HFF-Myc (cell line): ENCODE measurements at regions not wholly inside any gene's neighbourhood (a gene's known extent, or its start where the extent isn't known, plus 50 kb on each side); places are given as distances from the start of the nearest gene placed in this dataset.

ENCODE experiments used
- DNase-seq: peaks from one replicate; pipeline ENCODE4 v3.0.0-alpha.2; 2011; ENCODE audit warnings: low read depth; ENCODE audit errors: extremely low read depth
- H3K4me3 ChIP-seq: replicated peaks from 2 replicates; pipeline ENCODE4 v1.5.1; 2011; ENCODE audit warnings: low read depth, mild to moderate bottlenecking, control low read depth, low read length
- CTCF ChIP-seq: IDR thresholded peaks from 2 replicates; pipeline ENCODE4 v1.5.1; 2012; ENCODE audit warnings: mild to moderate bottlenecking, low read depth, low read length, control low read depth; ENCODE audit errors: missing control alignments

GRCh38 chr7:108723381-108723814 lies 153.7 kb downstream of the DNAJB9 start:
- TF ChIP-seq CTCF = no peak
- DNase-seq = no peak
- H3K4me3 ChIP-seq = no peak overlapping the region

GRCh38 chr7:108724251-108725100 lies 154.8 kb downstream of the DNAJB9 start:
- no peak for DNase-seq
- H3K4me3 ChIP-seq = no peak overlapping the region
- TF ChIP-seq CTCF = no peak

- DNase-seq = no peak
- no peak overlapping the region for H3K4me3 ChIP-seq
- TF ChIP-seq CTCF = no peak
These were observed 166.1 kb downstream of the DNAJB9 start for GRCh38 chr7:108735814-108736213.

- TF ChIP-seq CTCF = no peak
- no peak for DNase-seq
- no peak overlapping the region for H3K4me3 ChIP-seq
These were observed 166.7 kb downstream of the DNAJB9 start for GRCh38 chr7:108736221-108736891.

- no peak overlapping the region for H3K4me3 ChIP-seq
- TF ChIP-seq CTCF = no peak
- DNase-seq = no peak
These were observed 201.5 kb downstream of the DNAJB9 start for GRCh38 chr7:108770981-108771745.

GRCh38 chr7:108771853-108772252 lies 202.2 kb downstream of the DNAJB9 start:
- no peak for TF ChIP-seq CTCF
- H3K4me3 ChIP-seq = no peak overlapping the region
- no peak for DNase-seq
